Stimulated activated memory B cell treated with anti-CD40 and anti-IgM and Interleukin-4, amounts not matched to agents 10 μg/mL and 1 μg/mL and 100 μg/mL, for 72 hours (primary cell): ENCODE measurements at regions not wholly inside any gene's neighbourhood (a gene's known extent, or its start where the extent isn't known, plus 50 kb on each side); places are given as distances from the start of the nearest gene placed in this dataset.

Experiments used
- ATAC-seq: fragments of 150-1000 bp; cut with Tn5 transposase; 2 replicates; pipeline ENCODE4 v1.10.0; 2021
- H3K27ac Mint-ChIP-seq: one replicate; pipeline ENCODE4 v1.8.0; 2022; ENCODE audit warnings: mild to moderate bottlenecking, mixed read lengths
- H3K27me3 Mint-ChIP-seq: one replicate; pipeline ENCODE4 v1.8.0; 2022; ENCODE audit warnings: mixed read lengths
- H3K36me3 Mint-ChIP-seq: one replicate; pipeline ENCODE4 v1.8.0; 2022; ENCODE audit warnings: mixed read lengths
- H3K4me1 Mint-ChIP-seq: one replicate; pipeline ENCODE4 v1.8.0; 2022; ENCODE audit warnings: mixed read lengths
- H3K4me3 Mint-ChIP-seq: one replicate; pipeline ENCODE4 v1.8.0; 2022; ENCODE audit warnings: mild to moderate bottlenecking, moderate library complexity, mixed read lengths
- H3K9me3 Mint-ChIP-seq: one replicate; pipeline ENCODE4 v1.8.0; 2022; ENCODE audit warnings: mixed read lengths

- peaks cover 6% of the 10 kb centered on the region for H3K9me3 Mint-ChIP-seq
- no peak for ATAC-seq
- no peaks in the 10 kb centered on the region for H3K27me3 Mint-ChIP-seq
- no peaks in the 10 kb centered on the region for H3K36me3 Mint-ChIP-seq
- no peaks in the 10 kb centered on the region for H3K4me1 Mint-ChIP-seq
- H3K4me3 Mint-ChIP-seq: no peak overlapping the region
- H3K27ac Mint-ChIP-seq: no peak overlapping the region
Observed at GRCh38 chr5:52453176-52453575, 334.5 kb upstream of the ITGA1 start.

GRCh38 chr5:52455920-52456319, 331.8 kb upstream of the ITGA1 start:
- no peak overlapping the region for H3K4me3 Mint-ChIP-seq
- H3K36me3 Mint-ChIP-seq: no peaks in the 10 kb centered on the region
- H3K27me3 Mint-ChIP-seq: no peaks in the 10 kb centered on the region
- H3K4me1 Mint-ChIP-seq: no peaks in the 10 kb centered on the region
- ATAC-seq: no peak
- H3K9me3 Mint-ChIP-seq: peaks cover 3% of the 10 kb centered on the region
- no peak overlapping the region for H3K27ac Mint-ChIP-seq

GRCh38 chr5:52457810-52458209, 329.9 kb upstream of the ITGA1 start:
- Mint-ChIP-seq H3K27ac (no peak overlapping the region), H3K36me3 (no peaks in the 10 kb centered on the region), H3K4me1 (no peaks in the 10 kb centered on the region), H3K4me3 (no peak overlapping the region), H3K27me3 (no peaks in the 10 kb centered on the region), H3K9me3 (peaks cover 3% of the 10 kb centered on the region)
- ATAC-seq: no peak

GRCh38 chr5:52466113-52466512, 321.6 kb upstream of the ITGA1 start:
- no peaks in the 10 kb centered on the region for H3K36me3 Mint-ChIP-seq
- no peaks in the 10 kb centered on the region for H3K9me3 Mint-ChIP-seq
- ATAC-seq: no peak
- H3K4me1 Mint-ChIP-seq: no peaks in the 10 kb centered on the region
- no peaks in the 10 kb centered on the region for H3K27me3 Mint-ChIP-seq
- H3K27ac Mint-ChIP-seq: no peak overlapping the region
- H3K4me3 Mint-ChIP-seq: no peak overlapping the region

- Mint-ChIP-seq H3K4me1 (no peaks in the 10 kb centered on the region), H3K27ac (no peak overlapping the region), H3K4me3 (no peak overlapping the region), H3K36me3 (no peaks in the 10 kb centered on the region), H3K27me3 (no peaks in the 10 kb centered on the region), H3K9me3 (no peaks in the 10 kb centered on the region)
- ATAC-seq: no peak
Observed at GRCh38 chr5:52466749-52467520, 320.8 kb upstream of the ITGA1 start.

- no peak for ATAC-seq
- Mint-ChIP-seq H3K9me3 (no peaks in the 10 kb centered on the region), H3K27ac (no peak overlapping the region), H3K27me3 (no peaks in the 10 kb centered on the region), H3K36me3 (no peaks in the 10 kb centered on the region), H3K4me1 (no peaks in the 10 kb centered on the region), H3K4me3 (no peak overlapping the region)
Observed at GRCh38 chr5:52468976-52469375, 318.7 kb upstream of the ITGA1 start.

GRCh38 chr5:52469420-52469819, 318.3 kb upstream of the ITGA1 start:
- no peaks in the 10 kb centered on the region for H3K9me3 Mint-ChIP-seq
- no peak for ATAC-seq
- no peak overlapping the region for H3K27ac Mint-ChIP-seq
- no peak overlapping the region for H3K4me3 Mint-ChIP-seq
- no peaks in the 10 kb centered on the region for H3K36me3 Mint-ChIP-seq
- no peaks in the 10 kb centered on the region for H3K4me1 Mint-ChIP-seq
- H3K27me3 Mint-ChIP-seq: no peaks in the 10 kb centered on the region

- H3K4me3 Mint-ChIP-seq: no peak overlapping the region
- ATAC-seq: no peak
- H3K36me3 Mint-ChIP-seq: no peaks in the 10 kb centered on the region
- no peak overlapping the region for H3K27ac Mint-ChIP-seq
- no peaks in the 10 kb centered on the region for H3K4me1 Mint-ChIP-seq
- no peaks in the 10 kb centered on the region for H3K27me3 Mint-ChIP-seq
- no peaks in the 10 kb centered on the region for H3K9me3 Mint-ChIP-seq
Observed at GRCh38 chr5:52469835-52470234, 317.9 kb upstream of the ITGA1 start.

- Mint-ChIP-seq H3K27ac (no peak overlapping the region), H3K9me3 (peaks cover 7% of the 10 kb centered on the region), H3K36me3 (no peaks in the 10 kb centered on the region), H3K4me1 (no peaks in the 10 kb centered on the region), H3K4me3 (no peak overlapping the region), H3K27me3 (no peaks in the 10 kb centered on the region)
- ATAC-seq: no peak
Observed at GRCh38 chr5:52476346-52476745, 311.4 kb upstream of the ITGA1 start.

GRCh38 chr5:52481201-52481600, 306.5 kb upstream of the ITGA1 start:
- Mint-ChIP-seq H3K36me3 (no peaks in the 10 kb centered on the region), H3K9me3 (peaks cover 5% of the 10 kb centered on the region), H3K27me3 (no peaks in the 10 kb centered on the region), H3K4me1 (no peaks in the 10 kb centered on the region), H3K27ac (no peak overlapping the region), H3K4me3 (no peak overlapping the region)
- no peak for ATAC-seq

- Mint-ChIP-seq H3K4me1 (no peaks in the 10 kb centered on the region), H3K4me3 (no peak overlapping the region), H3K36me3 (no peaks in the 10 kb centered on the region), H3K27me3 (no peaks in the 10 kb centered on the region), H3K9me3 (peaks cover 6% of the 10 kb centered on the region), H3K27ac (no peak overlapping the region)
- no peak for ATAC-seq
Observed at GRCh38 chr5:52481851-52482250, 305.9 kb upstream of the ITGA1 start.

- no peak overlapping the region for H3K27ac Mint-ChIP-seq
- peaks cover 1% of the 10 kb centered on the region for H3K9me3 Mint-ChIP-seq
- no peaks in the 10 kb centered on the region for H3K27me3 Mint-ChIP-seq
- H3K4me3 Mint-ChIP-seq: no peak overlapping the region
- no peaks in the 10 kb centered on the region for H3K36me3 Mint-ChIP-seq
- no peaks in the 10 kb centered on the region for H3K4me1 Mint-ChIP-seq
- ATAC-seq: no peak
Observed at GRCh38 chr5:52491071-52491787, 296.5 kb upstream of the ITGA1 start.

- Mint-ChIP-seq H3K27me3 (no peaks in the 10 kb centered on the region), H3K4me3 (no peak overlapping the region), H3K27ac (no peak overlapping the region), H3K36me3 (no peaks in the 10 kb centered on the region), H3K9me3 (no peaks in the 10 kb centered on the region), H3K4me1 (no peaks in the 10 kb centered on the region)
- ATAC-seq: no peak
Observed at GRCh38 chr5:52491818-52492217, 295.9 kb upstream of the ITGA1 start.

GRCh38 chr5:52497133-52497693, 290.5 kb upstream of the ITGA1 start:
- no peaks in the 10 kb centered on the region for H3K4me1 Mint-ChIP-seq
- H3K27me3 Mint-ChIP-seq: no peaks in the 10 kb centered on the region
- no peak overlapping the region for H3K27ac Mint-ChIP-seq
- no peak for ATAC-seq
- no peaks in the 10 kb centered on the region for H3K36me3 Mint-ChIP-seq
- H3K4me3 Mint-ChIP-seq: no peak overlapping the region
- no peaks in the 10 kb centered on the region for H3K9me3 Mint-ChIP-seq

GRCh38 chr5:52498607-52499006, 289.1 kb upstream of the ITGA1 start:
- Mint-ChIP-seq H3K27me3 (no peaks in the 10 kb centered on the region), H3K9me3 (no peaks in the 10 kb centered on the region), H3K4me1 (no peaks in the 10 kb centered on the region), H3K27ac (no peak overlapping the region), H3K36me3 (no peaks in the 10 kb centered on the region), H3K4me3 (no peak overlapping the region)
- ATAC-seq: no peak

- H3K4me3 Mint-ChIP-seq: no peak overlapping the region
- no peaks in the 10 kb centered on the region for H3K36me3 Mint-ChIP-seq
- ATAC-seq: no peak
- no peaks in the 10 kb centered on the region for H3K27me3 Mint-ChIP-seq
- no peaks in the 10 kb centered on the region for H3K4me1 Mint-ChIP-seq
- H3K27ac Mint-ChIP-seq: no peak overlapping the region
- no peaks in the 10 kb centered on the region for H3K9me3 Mint-ChIP-seq
Observed at GRCh38 chr5:52502460-52502999, 285.2 kb upstream of the ITGA1 start.
